CD4-positive, alpha-beta T cell (primary cell): ENCODE measurements at regions not wholly inside any gene's neighbourhood (a gene's known extent, or its start where the extent isn't known, plus 50 kb on each side); places are given as distances from the start of the nearest gene placed in this dataset.

ENCODE experiments used
- ATAC-seq: fragments of 200-7000 bp; cut with Tn5 transposase; one replicate; pipeline ENCODE4 v1.10.0; 2022; ENCODE audit warnings: mild to moderate bottlenecking; ENCODE audit not compliant: poor library complexity
- CTCF ChIA-PET: fragments of 350-600 bp; sonication (Branson Sonifier 250); formaldehyde crosslinking; loops from one replicate; lab custom pipeline; 2021; ENCODE audit warnings: antibody characterized with exemption, inconsistent platforms; lab: Charles Lee
- POLR2A ChIA-PET: fragments of 350-600 bp; sonication (Branson Sonifier 250); formaldehyde crosslinking; loops from one replicate; lab custom pipeline; 2021; ENCODE audit warnings: antibody characterized with exemption, inconsistent platforms; lab: Charles Lee
- DNase-seq, 14 experiments: peaks; one replicate each; pipeline ENCODE4 v3.0.0-alpha.2; 2013 to 2020; ENCODE audit warnings: mixed read lengths in 2 of 14
- H3K27ac ChIP-seq, 2 donors: one replicate each; pipeline versions ENCODE4 v1.5.1 to v1.7.0; 2013; ENCODE audit warnings: low read length in 2 of 2, low read depth in 1 of 2, mild to moderate bottlenecking in 1 of 2
- H3K27me3 ChIP-seq, 2 experiments: 1 replicate in 1 of 2; 2 replicates in 1 of 2; pipeline versions ENCODE4 v1.6.1 to v1.7.0; 2013; ENCODE audit warnings: low read length in 2 of 2, control low read depth in 1 of 2, mild to moderate bottlenecking in 1 of 2, moderate library complexity in 1 of 2; ENCODE audit not compliant: insufficient read depth in 2 of 2, control insufficient read depth in 1 of 2
- H3K36me3 ChIP-seq: one replicate; pipeline ENCODE4 v1.6.1; 2013; ENCODE audit warnings: low read length, control low read depth; ENCODE audit not compliant: insufficient read depth
- H3K4me1 ChIP-seq: one replicate; pipeline ENCODE4 v1.6.1; 2013; ENCODE audit warnings: low read length, control low read depth; ENCODE audit not compliant: insufficient read depth
- H3K4me3 ChIP-seq: one replicate; pipeline ENCODE4 v1.5.1; 2013; ENCODE audit warnings: mild to moderate bottlenecking, low read length, moderate library complexity
- H3K9me3 ChIP-seq, 2 experiments: 1 replicate in 1 of 2; 2 replicates in 1 of 2; pipeline versions ENCODE4 v1.6.1 to v1.7.0; 2013; ENCODE audit warnings: low read length in 2 of 2, mild to moderate bottlenecking in 2 of 2, control low read depth in 1 of 2, moderate library complexity in 1 of 2; ENCODE audit not compliant: control insufficient read depth in 1 of 2, insufficient read depth in 1 of 2
- H3K27ac Mint-ChIP-seq: one replicate; pipeline ENCODE4 v1.8.0; 2020; ENCODE audit warnings: mixed read lengths
- H3K27me3 Mint-ChIP-seq: one replicate; pipeline ENCODE4 v1.8.0; 2021; ENCODE audit warnings: mixed read lengths
- H3K36me3 Mint-ChIP-seq: one replicate; pipeline ENCODE4 v1.8.0; 2021; ENCODE audit warnings: low read depth, mixed read lengths
- H3K4me1 Mint-ChIP-seq: one replicate; pipeline ENCODE4 v1.8.0; 2021; ENCODE audit warnings: low read depth, mixed read lengths
- H3K4me3 Mint-ChIP-seq: one replicate; pipeline ENCODE4 v1.8.0; 2020; ENCODE audit warnings: mild to moderate bottlenecking, mixed read lengths
- H3K9me3 Mint-ChIP-seq: one replicate; pipeline ENCODE4 v1.8.0; 2020; ENCODE audit warnings: mixed read lengths
- CTCF ChIP-seq: fragments of 200-600 bp; IDR thresholded peaks from one replicate; pipeline ENCODE4 v1.8.0; 2022; ENCODE audit warnings: antibody characterized with exemption, mild to moderate bottlenecking
- intact Hi-C, 2 experiments: fragments of 100-400 bp; cut with DNase I in 1 of 2; cut with micrococcal nuclease in 1 of 2; formaldehyde crosslinking; loops; one replicate each; pipeline versions ENCODE4 v1.15.1 to v1.9.0; 2023 to 2025; cut with DNase I, micrococcal nuclease

DNA sequence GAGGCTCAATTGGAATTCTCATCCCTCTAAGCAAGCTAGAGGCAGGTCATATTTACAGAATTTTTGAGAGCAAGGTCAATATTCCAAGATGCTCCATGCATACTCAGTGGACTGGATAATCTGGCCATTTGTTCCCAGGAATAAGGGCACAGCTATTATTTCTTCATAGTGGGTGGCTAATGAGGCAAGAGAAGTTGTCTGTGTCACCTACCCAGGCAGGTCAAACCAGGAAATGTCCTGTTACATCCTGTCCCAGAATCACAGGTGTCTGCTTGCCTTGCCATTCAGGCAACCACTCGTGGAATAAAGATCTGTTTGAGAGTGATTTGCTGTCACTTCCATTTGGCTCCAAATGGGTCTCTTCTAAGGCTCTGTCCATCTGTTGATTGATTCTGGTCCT is 85.2 kb upstream of the ZP4 start:
- Mint-ChIP-seq H3K4me3 (no peak overlapping the region), H3K27ac (no peak overlapping the region), H3K27me3 (no peaks in the 10 kb centered on the region), H3K36me3 (no peaks in the 10 kb centered on the region), H3K4me1 (no peaks in the 10 kb centered on the region), H3K9me3 (no peaks in the 10 kb centered on the region)
- H3K4me1 ChIP-seq = no peaks in the 10 kb centered on the region
- no peak for ATAC-seq
- H3K4me3 ChIP-seq = no peak overlapping the region
- H3K27ac ChIP-seq = no peak overlapping the region
- intact Hi-C loops = no loop called here
- DNase-seq = no peak
- ChIA-PET POLR2A (no interaction called here), CTCF (no interaction called here)
- H3K27me3 ChIP-seq = no peaks in the 10 kb centered on the region
- peaks cover 0 to under 1% of the 10 kb centered on the region in 2 experiments for H3K9me3 ChIP-seq
- no peaks in the 10 kb centered on the region for H3K36me3 ChIP-seq
- TF ChIP-seq CTCF = no peak

DNA sequence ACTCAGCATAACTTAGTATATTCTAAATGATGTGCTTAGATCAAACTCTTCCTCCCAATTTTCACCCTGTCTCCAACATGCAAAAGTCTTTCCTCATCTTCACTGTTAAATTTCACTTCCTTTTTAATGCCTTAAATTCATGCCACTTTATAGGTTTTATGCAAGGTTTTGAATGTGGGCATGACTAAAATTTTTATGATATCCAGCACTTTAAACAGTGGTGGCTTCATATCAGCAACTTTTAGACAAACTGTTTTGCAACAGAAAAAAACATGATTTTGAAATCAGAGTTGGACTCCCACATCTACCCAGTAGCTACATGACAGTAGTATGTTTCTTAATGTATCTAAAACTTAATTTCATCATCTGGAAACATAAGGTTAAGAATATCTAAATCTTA is 84.7 kb upstream of the ZP4 start:
- CTCF ChIA-PET = no interaction called here
- no peaks in the 10 kb centered on the region for H3K9me3 Mint-ChIP-seq
- no peak overlapping the region for H3K4me3 ChIP-seq
- no peak overlapping the region for H3K4me3 Mint-ChIP-seq
- no peak for ATAC-seq
- peaks cover 0 to 4% of the 10 kb centered on the region in 2 experiments for H3K9me3 ChIP-seq
- no peak for DNase-seq
- no peaks in the 10 kb centered on the region for H3K36me3 ChIP-seq
- intact Hi-C loops = no loop called here
- no peaks in the 10 kb centered on the region for H3K36me3 Mint-ChIP-seq
- no peak for TF ChIP-seq CTCF
- H3K27me3 ChIP-seq = no peaks in the 10 kb centered on the region
- no peak overlapping the region for H3K27ac Mint-ChIP-seq
- no peaks in the 10 kb centered on the region for H3K27me3 Mint-ChIP-seq
- H3K27ac ChIP-seq = no peak overlapping the region
- H3K4me1 ChIP-seq = no peaks in the 10 kb centered on the region
- POLR2A ChIA-PET = no interaction called here
- no peaks in the 10 kb centered on the region for H3K4me1 Mint-ChIP-seq

GRCh38 chr1:237972186-237972585 is 81.5 kb upstream of the ZP4 start:
- H3K4me1 Mint-ChIP-seq = no peaks in the 10 kb centered on the region
- H3K4me3 Mint-ChIP-seq = no peak overlapping the region
- Histone ChIP-seq H3K9me3 (peaks cover 0 to 4% of the 10 kb centered on the region in 2 experiments), H3K27ac (no peak overlapping the region), H3K27me3 (no peaks in the 10 kb centered on the region), H3K4me1 (no peaks in the 10 kb centered on the region), H3K36me3 (no peaks in the 10 kb centered on the region), H3K4me3 (no peak overlapping the region)
- no peak for DNase-seq
- intact Hi-C loops = no loop called here
- ATAC-seq = no peak
- no peaks in the 10 kb centered on the region for H3K27me3 Mint-ChIP-seq
- ChIA-PET CTCF (no interaction called here), POLR2A (no interaction called here)
- no peak overlapping the region for H3K27ac Mint-ChIP-seq
- no peak for TF ChIP-seq CTCF
- H3K9me3 Mint-ChIP-seq = peaks cover 4% of the 10 kb centered on the region
- no peaks in the 10 kb centered on the region for H3K36me3 Mint-ChIP-seq
